ENCODE measurements at regions not wholly inside any gene's neighbourhood (a gene's known extent, or its start where the extent isn't known, plus 50 kb on each side); places are given as distances from the start of the nearest gene placed in this dataset.

- Histone ChIP-seq H3K27me3 (no peaks in the 10 kb centered on the region), H3K9me3 (no peaks in the 10 kb centered on the region), H3K27ac (no peak overlapping the region), H3K4me3 (no peak overlapping the region), H3K4me1 (no peaks in the 10 kb centered on the region), H3K36me3 (no peaks in the 10 kb centered on the region)
- DNase-seq (peak in 2 of 3 donors; percentile 16 to 48), ATAC-seq (peak in 1 of 4 donors; percentile 15)
- intact Hi-C loops (cut with DNase I), result no loop called here
- TF ChIP-seq POLR2A (IDR thresholded peaks at IDR 0.05) (no peak), CTCF (IDR thresholded peaks at IDR 0.05) (no peak)
- WGBS (ENCODE audit: insufficient coverage, low coverage, low lambda C conversion rate, missing lambda C conversion rate), result 40% methylated on average over 6 of the region's 10 CpGs
Measured at GRCh38 chr2:240362216-240362755, 73.2 kb upstream of the GPC1 start.

- peaks cover 0 to 2% (median 0%) of the 10 kb centered on the region in 4 donors for H3K4me1 ChIP-seq
- DNase-seq, result peak in 2 of 3 donors; percentile 11 to 47
Measured at GRCh38 chr2:240362826-240363745, 72.4 kb upstream of the GPC1 start.

GRCh38 chr2:240363746-240364581 is 71.5 kb upstream of the GPC1 start:
- DNase-seq, result peak in 1 of 3 donors; percentile 24
- 64% methylated on average over 8 of the region's 28 CpGs for WGBS (ENCODE audit: insufficient coverage, low coverage, low lambda C conversion rate, missing lambda C conversion rate)
- Histone ChIP-seq H3K27me3 (no peaks in the 10 kb centered on the region), H3K4me3 (no peak overlapping the region), H3K9me3 (no peaks in the 10 kb centered on the region), H3K36me3 (no peaks in the 10 kb centered on the region), H3K4me1 (peaks cover 0 to 10% (median 4%) of the 10 kb centered on the region in 4 donors), H3K27ac (no peak overlapping the region)
- intact Hi-C loops (cut with DNase I), result no loop called here
- no peak for ATAC-seq
- TF ChIP-seq POLR2A (IDR thresholded peaks at IDR 0.05), result no peak
- no peak for TF ChIP-seq CTCF (IDR thresholded peaks at IDR 0.05)

More at GRCh38 chr2:240362826-240363745, 72.4 kb upstream of the GPC1 start:
- 77% methylated on average over 4 of the region's 28 CpGs for WGBS (ENCODE audit: insufficient coverage, low coverage, low lambda C conversion rate, missing lambda C conversion rate)
- ATAC-seq, result no peak
- Histone ChIP-seq H3K9me3 (no peaks in the 10 kb centered on the region), H3K27me3 (no peaks in the 10 kb centered on the region), H3K4me3 (no peak overlapping the region), H3K27ac (no peak overlapping the region), H3K36me3 (no peaks in the 10 kb centered on the region)
- TF ChIP-seq POLR2A (IDR thresholded peaks at IDR 0.05), result no peak
- no peak for TF ChIP-seq CTCF (IDR thresholded peaks at IDR 0.05)
- intact Hi-C loops (cut with DNase I), result no loop called here

GRCh38 chr2:240364582-240364960 is 70.9 kb upstream of the GPC1 start:
- 93% methylated on average over 3 of the region's 16 CpGs for WGBS (ENCODE audit: insufficient coverage, low coverage, low lambda C conversion rate, missing lambda C conversion rate)
- ATAC-seq, result no peak
- TF ChIP-seq POLR2A (IDR thresholded peaks at IDR 0.05), result no peak
- TF ChIP-seq CTCF (IDR thresholded peaks at IDR 0.05), result no peak
- no peak overlapping the region for H3K27ac ChIP-seq
- H3K4me1 ChIP-seq, result peaks cover 0 to 14% (median 5%) of the 10 kb centered on the region in 4 donors
- no peak for DNase-seq
- H3K36me3 ChIP-seq, result no peaks in the 10 kb centered on the region
- H3K27me3 ChIP-seq, result no peaks in the 10 kb centered on the region
- intact Hi-C loops (cut with DNase I), result no loop called here
- H3K4me3 ChIP-seq, result no peak overlapping the region
- no peaks in the 10 kb centered on the region for H3K9me3 ChIP-seq

Measured in right lobe of liver (tissue), 6 donors.